ENCODE measurements at regions not wholly inside any gene's neighbourhood (a gene's known extent, or its start where the extent isn't known, plus 50 kb on each side); places are given as distances from the start of the nearest gene placed in this dataset.

GRCh38 chr7:86956567-86956966 lies 102.9 kb downstream of the ELAPOR2 start:
- peaks cover 14% of the 10 kb centered on the region for H3K9me3 Mint-ChIP-seq
- Histone ChIP-seq H3K27me3 (no peaks in the 10 kb centered on the region), H3K4me3 (no peak overlapping the region), H4K20me1 (ENCODE audit: low read depth) (peaks cover 49% of the 10 kb centered on the region), H3K9me3 (ENCODE audit: low read depth) (no peaks in the 10 kb centered on the region), H3K79me2 (ENCODE audit: low read depth) (peaks cover 100% of the 10 kb centered on the region), H3K9ac (no peak overlapping the region), H3K36me3 (peaks cover 11% of the 10 kb centered on the region), H2AFZ (replicated peaks) (no peak overlapping the region), H3K4me1 (no peaks in the 10 kb centered on the region), H3K27ac (no peak overlapping the region), H3F3A (ENCODE audit: low read depth) (no peaks in the 10 kb centered on the region), H3K4me2 (no peak overlapping the region)
- H3K4me3 Mint-ChIP-seq, result no peak overlapping the region
- no peak for DNase-seq (ENCODE audit: low spot score)
- TF ChIP-seq EZH2phosphoT487 (IDR thresholded peaks at IDR 0.05) (no peak), EZH2 (IDR thresholded peaks at IDR 0.05) (no peak)
- H3K4me1 Mint-ChIP-seq, result peaks cover 14% of the 10 kb centered on the region
- no peak overlapping the region for H3K27ac Mint-ChIP-seq
- no peaks in the 10 kb centered on the region for H3K27me3 Mint-ChIP-seq (ENCODE audit: insufficient read depth, low read depth)
- peaks cover 19% of the 10 kb centered on the region for H3K36me3 Mint-ChIP-seq

GRCh38 chr7:86955895-86956503 lies 103.5 kb downstream of the ELAPOR2 start:
- Mint-ChIP-seq H3K27me3 (ENCODE audit: insufficient read depth, low read depth) (no peaks in the 10 kb centered on the region), H3K4me1 (peaks cover 14% of the 10 kb centered on the region), H3K27ac (no peak overlapping the region), H3K9me3 (peaks cover 14% of the 10 kb centered on the region), H3K4me3 (no peak overlapping the region), H3K36me3 (peaks cover 16% of the 10 kb centered on the region)
- Histone ChIP-seq H3K27me3 (no peaks in the 10 kb centered on the region), H4K20me1 (ENCODE audit: low read depth) (peaks cover 49% of the 10 kb centered on the region), H3K4me1 (no peaks in the 10 kb centered on the region), H3K36me3 (peaks cover 11% of the 10 kb centered on the region), H3K27ac (no peak overlapping the region), H3F3A (ENCODE audit: low read depth) (no peaks in the 10 kb centered on the region), H3K79me2 (ENCODE audit: low read depth) (peaks cover 99% of the 10 kb centered on the region), H3K9me3 (ENCODE audit: low read depth) (no peaks in the 10 kb centered on the region), H2AFZ (replicated peaks) (no peak overlapping the region), H3K4me2 (no peak overlapping the region), H3K4me3 (no peak overlapping the region), H3K9ac (no peak overlapping the region)
- no peak for TF ChIP-seq EZH2 (IDR thresholded peaks at IDR 0.05)
- TF ChIP-seq CTCF (IDR thresholded peaks at IDR 0.05), result no peak
- TF ChIP-seq EZH2phosphoT487 (IDR thresholded peaks at IDR 0.05), result no peak
- DNase-seq (ENCODE audit: low spot score), result no peak

- H2AFZ ChIP-seq (replicated peaks), result no peak overlapping the region
- H3K9me3 Mint-ChIP-seq, result peaks cover 10% of the 10 kb centered on the region
- H4K20me1 ChIP-seq (ENCODE audit: low read depth), result peaks cover 58% of the 10 kb centered on the region
- no peaks in the 10 kb centered on the region for H3K4me1 ChIP-seq
- no peak overlapping the region for H3K4me2 ChIP-seq
- H3K27ac Mint-ChIP-seq, result no peak overlapping the region
- H3K27ac ChIP-seq, result no peak overlapping the region
- no peaks in the 10 kb centered on the region for H3K27me3 ChIP-seq
- H3K79me2 ChIP-seq (ENCODE audit: low read depth), result peaks cover 99% of the 10 kb centered on the region
- TF ChIP-seq CTCF (IDR thresholded peaks at IDR 0.05), result no peak
- no peak for TF ChIP-seq EZH2 (IDR thresholded peaks at IDR 0.05)
- DNase-seq (ENCODE audit: low spot score), result no peak
- peaks cover 14% of the 10 kb centered on the region for H3K4me1 Mint-ChIP-seq
- H3K4me3 ChIP-seq, result no peak overlapping the region
- no peak overlapping the region for H3K9ac ChIP-seq
- H3K4me3 Mint-ChIP-seq, result no peak overlapping the region
- H3K36me3 ChIP-seq, result peaks cover 11% of the 10 kb centered on the region
- H3K9me3 ChIP-seq (ENCODE audit: low read depth), result no peaks in the 10 kb centered on the region
- H3K36me3 Mint-ChIP-seq, result peaks cover 13% of the 10 kb centered on the region
- no peaks in the 10 kb centered on the region for H3K27me3 Mint-ChIP-seq (ENCODE audit: insufficient read depth, low read depth)
- H3F3A ChIP-seq (ENCODE audit: low read depth), result no peaks in the 10 kb centered on the region
Observed at GRCh38 chr7:86954971-86955370, 104.5 kb downstream of the ELAPOR2 start.

GRCh38 chr7:86953653-86954336 lies 105.7 kb downstream of the ELAPOR2 start:
- no peak overlapping the region for H3K4me3 ChIP-seq
- H3K4me1 ChIP-seq, result peaks cover 11% of the 10 kb centered on the region
- Mint-ChIP-seq H3K36me3 (peaks cover 2% of the 10 kb centered on the region), H3K27ac (no peak overlapping the region), H3K4me1 (peaks cover 18% of the 10 kb centered on the region), H3K4me3 (no peak overlapping the region), H3K9me3 (no peaks in the 10 kb centered on the region), H3K27me3 (ENCODE audit: insufficient read depth, low read depth) (no peaks in the 10 kb centered on the region)
- no peak for DNase-seq (ENCODE audit: low spot score)
- H3K79me2 ChIP-seq (ENCODE audit: low read depth), result peaks cover 98% of the 10 kb centered on the region
- H3F3A ChIP-seq (ENCODE audit: low read depth), result no peaks in the 10 kb centered on the region
- H3K9ac ChIP-seq, result no peak overlapping the region
- peaks cover under 1% of the 10 kb centered on the region for H3K36me3 ChIP-seq
- peaks cover 70% of the 10 kb centered on the region for H4K20me1 ChIP-seq (ENCODE audit: low read depth)
- H2AFZ ChIP-seq (replicated peaks), result no peak overlapping the region
- H3K4me2 ChIP-seq, result no peak overlapping the region
- no peaks in the 10 kb centered on the region for H3K9me3 ChIP-seq (ENCODE audit: low read depth)
- H3K27me3 ChIP-seq, result no peaks in the 10 kb centered on the region
- TF ChIP-seq CTCF (IDR thresholded peaks at IDR 0.05) (no peak), EZH2 (IDR thresholded peaks at IDR 0.05) (no peak), EZH2phosphoT487 (IDR thresholded peaks at IDR 0.05) (no peak)
- no peak overlapping the region for H3K27ac ChIP-seq
